Bone marrow (tissue), 2 donors: ENCODE measurements at regions not wholly inside any gene's neighbourhood (a gene's known extent, or its start where the extent isn't known, plus 50 kb on each side); places are given as distances from the start of the nearest gene placed in this dataset.

Source experiments
- DNase-seq, 2 donors: peaks; one replicate each; lab custom pipeline; 2025; lab: John Stamatoyannopoulos, UW

GRCh38 chr20:7415427-7415826 is 524.8 kb downstream of the HAO1 start:
- DNase-seq = no peak

GRCh38 chr20:7416382-7416781 is 523.9 kb downstream of the HAO1 start:
- DNase-seq = no peak

GRCh38 chr20:7420345-7420744 is 519.9 kb downstream of the HAO1 start:
- no peak for DNase-seq

GRCh38 chr20:7426890-7427496 is 513.3 kb downstream of the HAO1 start:
- DNase-seq = no peak

- no peak for DNase-seq
Measured at GRCh38 chr20:7428946-7429345, 511.3 kb downstream of the HAO1 start.

GRCh38 chr20:7432612-7433011 is 507.6 kb downstream of the HAO1 start:
- DNase-seq = no peak

- no peak for DNase-seq
Measured at GRCh38 chr20:7437311-7437710, 502.9 kb downstream of the HAO1 start.

GRCh38 chr20:7449269-7449668 is 491.0 kb downstream of the HAO1 start:
- no peak for DNase-seq

GRCh38 chr20:7452890-7453289 is 487.4 kb downstream of the HAO1 start:
- no peak for DNase-seq

- DNase-seq = no peak
Measured at GRCh38 chr20:7454047-7454446, 486.2 kb downstream of the HAO1 start.

- DNase-seq = no peak
Measured at GRCh38 chr20:7458459-7458858, 481.8 kb downstream of the HAO1 start.

GRCh38 chr20:7459083-7459482 is 481.2 kb downstream of the HAO1 start:
- DNase-seq = no peak

GRCh38 chr20:7463290-7463689 is 477.0 kb downstream of the HAO1 start:
- no peak for DNase-seq

- DNase-seq = no peak
Measured at GRCh38 chr20:7470912-7471311, 469.3 kb downstream of the HAO1 start.

GRCh38 chr20:7490288-7490687 is 450.0 kb downstream of the HAO1 start:
- DNase-seq = no peak

GRCh38 chr20:7492257-7492656 is 448.0 kb downstream of the HAO1 start:
- DNase-seq = no peak

GRCh38 chr20:7493311-7493710 is 446.9 kb downstream of the HAO1 start:
- DNase-seq = no peak

GRCh38 chr20:7496394-7496991 is 443.8 kb downstream of the HAO1 start:
- DNase-seq = no peak

- DNase-seq = no peak
Measured at GRCh38 chr20:7497985-7498384, 442.3 kb downstream of the HAO1 start.

- no peak for DNase-seq
Measured at GRCh38 chr20:7499201-7499600, 441.1 kb downstream of the HAO1 start.

- DNase-seq = no peak
Measured at GRCh38 chr20:7500231-7500663, 440.0 kb downstream of the HAO1 start.

- no peak for DNase-seq
Measured at GRCh38 chr20:7503501-7503900, 436.8 kb downstream of the HAO1 start.

GRCh38 chr20:7505152-7505834 is 435.0 kb downstream of the HAO1 start:
- DNase-seq = no peak

GRCh38 chr20:7505835-7506221 is 434.4 kb downstream of the HAO1 start:
- no peak for DNase-seq
